Trophoblast cell (in vitro differentiated cells and primary cell): ENCODE measurements at regions not wholly inside any gene's neighbourhood (a gene's known extent, or its start where the extent isn't known, plus 50 kb on each side); places are given as distances from the start of the nearest gene placed in this dataset.

Experiments
- DNase-seq, 2 donors: peaks; one replicate each; pipeline ENCODE4 v3.0.0-alpha.2; 2016
- H2AFZ ChIP-seq: 2 replicates; pipeline ENCODE4 v1.6.1; 2013; ENCODE audit warnings: low read length, moderate library complexity, mild to moderate bottlenecking; ENCODE audit not compliant: insufficient read depth, poor library complexity
- H2AK5ac ChIP-seq: 2 replicates; pipeline ENCODE4 v1.6.1; 2013; ENCODE audit warnings: mild to moderate bottlenecking, low read length
- H2BK120ac ChIP-seq: 2 replicates; pipeline ENCODE4 v1.6.1; 2013; ENCODE audit warnings: low read length, mild to moderate bottlenecking, moderate library complexity; ENCODE audit not compliant: insufficient read depth, poor library complexity
- H2BK12ac ChIP-seq: 2 replicates; pipeline ENCODE4 v1.6.1; 2013; ENCODE audit warnings: mild to moderate bottlenecking, low read length, moderate library complexity
- H2BK5ac ChIP-seq: 2 replicates; pipeline ENCODE4 v1.6.1; 2013; ENCODE audit warnings: low read length, low read depth, moderate library complexity, mild to moderate bottlenecking; ENCODE audit not compliant: poor library complexity
- H3K14ac ChIP-seq: 2 replicates; pipeline ENCODE4 v1.6.1; 2013; ENCODE audit warnings: mild to moderate bottlenecking, low read length
- H3K18ac ChIP-seq: 2 replicates; pipeline ENCODE4 v1.6.1; 2013; ENCODE audit warnings: mild to moderate bottlenecking, low read length
- H3K23ac ChIP-seq: 2 replicates; pipeline ENCODE4 v1.6.1; 2013; ENCODE audit warnings: low read length
- H3K27ac ChIP-seq: 2 replicates; pipeline ENCODE4 v1.5.1; 2013; ENCODE audit warnings: low read depth, mild to moderate bottlenecking, inconsistent platforms, low read length, moderate library complexity
- H3K27me3 ChIP-seq: 2 replicates; pipeline ENCODE4 v1.6.1; 2013; ENCODE audit warnings: inconsistent platforms, mild to moderate bottlenecking, low read length, moderate library complexity; ENCODE audit not compliant: insufficient read depth
- H3K36me3 ChIP-seq, 2 experiments: 1 replicate in 1 of 2; 2 replicates in 1 of 2; pipeline ENCODE4 v1.6.1; 2013; ENCODE audit warnings: low read length in 2 of 2, mild to moderate bottlenecking in 2 of 2, moderate library complexity in 1 of 2; ENCODE audit not compliant: insufficient read depth in 2 of 2, control insufficient read depth in 1 of 2
- H3K4ac ChIP-seq: 2 replicates; pipeline ENCODE4 v1.6.1; 2013; ENCODE audit warnings: low read depth, mild to moderate bottlenecking, low read length, moderate library complexity
- H3K4me1 ChIP-seq, 2 experiments: 1 replicate in 1 of 2; 2 replicates in 1 of 2; pipeline ENCODE4 v1.6.1; 2013; ENCODE audit warnings: low read length in 2 of 2, mild to moderate bottlenecking in 2 of 2, moderate library complexity in 1 of 2; ENCODE audit not compliant: insufficient read depth in 2 of 2, control insufficient read depth in 1 of 2
- H3K4me2 ChIP-seq: 2 replicates; pipeline ENCODE4 v1.6.1; 2013; ENCODE audit warnings: inconsistent platforms, mild to moderate bottlenecking, low read length, moderate library complexity
- H3K4me3 ChIP-seq: 2 replicates; pipeline ENCODE4 v1.5.1; 2013; ENCODE audit warnings: mild to moderate bottlenecking, low read depth, low read length, inconsistent platforms
- H3K79me1 ChIP-seq: one replicate; pipeline ENCODE4 v1.6.1; 2013; ENCODE audit warnings: low read length
- H3K79me2 ChIP-seq: 2 replicates; pipeline ENCODE4 v1.6.1; 2013; ENCODE audit warnings: low read length, mild to moderate bottlenecking; ENCODE audit not compliant: control insufficient read depth, insufficient read depth, poor library complexity
- H3K9ac ChIP-seq: 2 replicates; pipeline ENCODE4 v1.6.1; 2013; ENCODE audit warnings: mild to moderate bottlenecking, low read length
- H3K9me3 ChIP-seq: 2 replicates; pipeline ENCODE4 v1.6.1; 2013; ENCODE audit warnings: low read depth, mild to moderate bottlenecking, control low read depth, inconsistent platforms, low read length; ENCODE audit not compliant: insufficient read depth
- H4K12ac ChIP-seq: 2 replicates; pipeline ENCODE4 v1.6.1; 2013; ENCODE audit warnings: low read depth, mild to moderate bottlenecking, low read length, moderate library complexity
- H4K8ac ChIP-seq: 2 replicates; pipeline ENCODE4 v1.6.1; 2013; ENCODE audit warnings: low read depth, mild to moderate bottlenecking, low read length, moderate library complexity
- H4K91ac ChIP-seq: one replicate; pipeline ENCODE4 v1.6.1; 2013; ENCODE audit warnings: low read depth, mild to moderate bottlenecking, low read length, moderate library complexity
- WGBS: extraction: QIAGEN DNeasy Blood & Tissue Kit; methylation state at CpG from one replicate; pipeline ENCODE4 v1.1.7; 2013; ENCODE audit warnings: missing lambda C conversion rate; ENCODE audit not compliant: insufficient read length, insufficient coverage; ENCODE audit errors: extremely low coverage; 5-methylcytosine and 5-hydroxymethylcytosine counted together

DNA sequence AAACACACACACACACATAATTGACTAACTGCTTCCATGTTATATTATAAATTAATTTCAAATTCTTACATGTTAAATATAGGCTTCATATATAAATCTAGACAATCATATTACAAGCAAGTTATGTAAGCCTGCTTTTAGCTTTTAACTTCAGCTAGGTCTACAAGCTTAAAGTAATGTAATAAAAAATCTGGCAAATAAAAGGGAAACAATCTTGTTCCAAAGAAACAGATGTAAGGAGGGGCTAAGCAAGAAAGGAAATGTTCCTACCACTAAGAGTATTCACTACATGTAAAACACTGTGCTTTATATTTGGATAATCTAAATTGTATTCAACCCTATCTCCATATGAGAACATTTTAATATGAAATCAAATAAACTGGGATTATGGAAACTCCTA, 110.4 kb downstream of the SLC6A15 start:
- H3K4ac ChIP-seq, result no peak overlapping the region
- H2BK5ac ChIP-seq, result no peak overlapping the region
- no peaks in the 10 kb centered on the region for H3K4me1 ChIP-seq
- H3K4me3 ChIP-seq, result no peak overlapping the region
- H4K12ac ChIP-seq, result no peak overlapping the region
- H4K91ac ChIP-seq, result no peak overlapping the region
- H3K23ac ChIP-seq, result no peak overlapping the region
- no peaks in the 10 kb centered on the region for H3K79me1 ChIP-seq
- H3K14ac ChIP-seq, result no peak overlapping the region
- no peak overlapping the region for H2BK120ac ChIP-seq
- H3K9me3 ChIP-seq, result no peaks in the 10 kb centered on the region
- H2AFZ ChIP-seq, result no peak overlapping the region
- no peaks in the 10 kb centered on the region for H3K36me3 ChIP-seq
- no peak overlapping the region for H3K9ac ChIP-seq
- no peak for DNase-seq
- H2AK5ac ChIP-seq, result no peak overlapping the region
- no peak overlapping the region for H3K27ac ChIP-seq
- no peaks in the 10 kb centered on the region for H3K27me3 ChIP-seq
- no peak overlapping the region for H3K4me2 ChIP-seq
- no peaks in the 10 kb centered on the region for H3K79me2 ChIP-seq
- no peak overlapping the region for H3K18ac ChIP-seq
- H4K8ac ChIP-seq, result no peak overlapping the region
- H2BK12ac ChIP-seq, result no peak overlapping the region

- no peak overlapping the region for H2BK12ac ChIP-seq
- no CpG with 5 or more reads among the region's 16 CpGs for WGBS
- H3K4me2 ChIP-seq, result no peak overlapping the region
Observed at GRCh38 chr12:84793558-84794367, 118.8 kb downstream of the SLC6A15 start.

GRCh38 chr12:84791444-84791843, 121.2 kb downstream of the SLC6A15 start:
- H3K9ac ChIP-seq, result no peak overlapping the region
- H3K36me3 ChIP-seq, result no peaks in the 10 kb centered on the region
- no peaks in the 10 kb centered on the region for H3K9me3 ChIP-seq
- H3K4me3 ChIP-seq, result no peak overlapping the region
- no peak overlapping the region for H3K14ac ChIP-seq
- H2BK12ac ChIP-seq, result no peak overlapping the region
- H3K18ac ChIP-seq, result no peak overlapping the region
- no peak overlapping the region for H2AK5ac ChIP-seq
- no peaks in the 10 kb centered on the region for H3K4me1 ChIP-seq
- DNase-seq, result no peak
- H3K4ac ChIP-seq, result no peak overlapping the region
- no peak overlapping the region for H2BK5ac ChIP-seq
- no peak overlapping the region for H2AFZ ChIP-seq
- no peak overlapping the region for H3K4me2 ChIP-seq
- no peaks in the 10 kb centered on the region for H3K27me3 ChIP-seq
- H2BK120ac ChIP-seq, result no peak overlapping the region
- H3K27ac ChIP-seq, result no peak overlapping the region
- H4K12ac ChIP-seq, result no peak overlapping the region
- no peak overlapping the region for H3K23ac ChIP-seq
- H3K79me2 ChIP-seq, result no peaks in the 10 kb centered on the region
- H4K91ac ChIP-seq, result no peak overlapping the region
- no peaks in the 10 kb centered on the region for H3K79me1 ChIP-seq
- no peak overlapping the region for H4K8ac ChIP-seq

More at GRCh38 chr12:84793558-84794367, 118.8 kb downstream of the SLC6A15 start:
- no peak overlapping the region for H3K4me3 ChIP-seq
- H3K36me3 ChIP-seq, result no peaks in the 10 kb centered on the region
- no peaks in the 10 kb centered on the region for H3K27me3 ChIP-seq
- no peak overlapping the region for H3K4ac ChIP-seq
- no peak overlapping the region for H3K18ac ChIP-seq
- no peak overlapping the region for H4K12ac ChIP-seq
- no peaks in the 10 kb centered on the region for H3K79me1 ChIP-seq
- H2AK5ac ChIP-seq, result no peak overlapping the region
- H3K4me1 ChIP-seq, result no peaks in the 10 kb centered on the region
- DNase-seq, result no peak
- no peak overlapping the region for H2BK5ac ChIP-seq
- no peaks in the 10 kb centered on the region for H3K9me3 ChIP-seq
- no peak overlapping the region for H3K27ac ChIP-seq
- H2BK120ac ChIP-seq, result no peak overlapping the region
- H4K8ac ChIP-seq, result no peak overlapping the region
- H2AFZ ChIP-seq, result no peak overlapping the region
- no peak overlapping the region for H3K23ac ChIP-seq
- H3K14ac ChIP-seq, result no peak overlapping the region
- H4K91ac ChIP-seq, result no peak overlapping the region
- no peaks in the 10 kb centered on the region for H3K79me2 ChIP-seq
- H3K9ac ChIP-seq, result no peak overlapping the region

DNA sequence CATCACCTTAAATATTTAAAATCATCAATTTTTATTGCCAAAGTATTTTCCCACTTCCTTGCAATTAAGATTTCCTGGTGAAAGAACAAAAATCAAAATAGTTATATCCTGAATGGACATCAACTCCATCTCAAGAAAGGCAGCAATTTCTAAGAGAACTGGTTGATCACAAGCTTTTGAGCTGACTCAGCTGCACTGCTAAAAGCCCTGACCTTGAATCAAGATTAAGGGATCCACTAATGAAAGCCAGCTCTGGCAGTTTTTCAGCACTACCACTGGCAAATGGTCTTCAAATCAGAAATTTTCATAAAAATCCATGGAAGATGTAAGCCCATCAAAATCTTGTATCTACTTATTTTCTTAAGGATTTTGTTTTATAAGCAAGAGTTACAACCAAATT, 123.4 kb downstream of the SLC6A15 start:
- Histone ChIP-seq H3K9ac (no peak overlapping the region), H2BK5ac (no peak overlapping the region), H3K18ac (no peak overlapping the region), H3K27ac (no peak overlapping the region), H2AK5ac (no peak overlapping the region), H3K23ac (no peak overlapping the region), H4K8ac (no peak overlapping the region), H3K4me2 (no peak overlapping the region), H3K79me1 (no peaks in the 10 kb centered on the region), H2BK120ac (no peak overlapping the region), H3K36me3 (no peaks in the 10 kb centered on the region), H3K9me3 (no peaks in the 10 kb centered on the region), H2BK12ac (no peak overlapping the region), H3K4me3 (no peak overlapping the region), H3K4ac (no peak overlapping the region), H3K4me1 (no peaks in the 10 kb centered on the region), H3K14ac (no peak overlapping the region), H4K91ac (no peak overlapping the region), H3K79me2 (no peaks in the 10 kb centered on the region), H2AFZ (no peak overlapping the region), H3K27me3 (no peaks in the 10 kb centered on the region), H4K12ac (no peak overlapping the region)
- DNase-seq, result no peak
